Epithelial cell of esophagus (primary cell): ENCODE measurements at regions not wholly inside any gene's neighbourhood (a gene's known extent, or its start where the extent isn't known, plus 50 kb on each side); places are given as distances from the start of the nearest gene placed in this dataset.

Source experiments
- DNase-seq: peaks from one replicate; pipeline ENCODE4 v3.0.0; 2010; ENCODE audit warnings: low read depth
- H3K4me3 ChIP-seq: 2 replicates; pipeline ENCODE4 v1.5.1; 2011; ENCODE audit warnings: mild to moderate bottlenecking, low read length, control low read depth
- CTCF ChIP-seq: IDR thresholded peaks from 2 replicates; pipeline ENCODE4 v1.5.1; 2011; ENCODE audit warnings: low read depth, mild to moderate bottlenecking, low read length, control low read depth, inconsistent platforms; ENCODE audit not compliant: insufficient read depth; ENCODE audit errors: missing control alignments

GRCh38 chr10:93189944-93190343 is 116.3 kb downstream of the CYP26A1 start:
- no peak for DNase-seq
- no peak overlapping the region for H3K4me3 ChIP-seq
- TF ChIP-seq CTCF: no peak

DNA sequence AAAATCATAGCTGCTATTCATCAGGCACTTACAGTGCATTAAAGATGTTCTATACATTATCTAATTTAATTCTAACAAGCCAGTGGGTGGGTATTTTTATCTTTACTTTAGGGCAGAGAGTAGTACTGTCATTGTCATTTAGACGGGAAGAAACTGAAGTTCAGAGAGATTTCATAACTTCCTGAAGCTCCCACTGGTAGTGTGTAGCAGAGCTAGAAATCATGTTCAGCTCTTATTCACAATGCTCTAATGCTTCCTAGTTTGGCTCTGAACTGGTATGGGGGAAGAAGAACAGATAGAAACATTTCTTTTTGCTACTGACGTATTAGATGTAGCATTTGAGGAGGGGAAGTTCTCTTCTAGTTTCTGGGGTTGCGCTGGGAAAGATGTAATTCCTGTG is 116.7 kb downstream of the CYP26A1 start:
- no peak for DNase-seq
- no peak overlapping the region for H3K4me3 ChIP-seq
- no peak for TF ChIP-seq CTCF

DNA sequence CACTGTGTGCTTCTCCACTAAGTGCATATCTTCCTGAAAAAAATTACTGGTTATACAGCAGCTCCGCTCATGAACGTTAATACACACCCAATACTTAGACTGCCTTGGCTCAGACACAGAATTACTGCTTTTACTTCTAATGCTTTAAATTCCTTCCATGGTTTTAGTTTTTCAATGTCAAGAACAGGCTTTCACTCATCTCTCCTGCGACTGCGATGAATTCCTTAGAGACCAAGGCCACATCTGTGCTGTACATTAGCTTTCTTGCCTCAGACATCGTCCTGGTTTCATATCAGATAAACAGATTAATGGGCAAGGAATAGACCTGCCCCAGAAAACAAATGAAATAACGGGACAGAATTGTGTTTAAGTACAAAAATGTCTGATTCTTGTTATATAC is 120.2 kb downstream of the CYP26A1 start:
- no peak for DNase-seq
- no peak overlapping the region for H3K4me3 ChIP-seq
- TF ChIP-seq CTCF: no peak

DNA sequence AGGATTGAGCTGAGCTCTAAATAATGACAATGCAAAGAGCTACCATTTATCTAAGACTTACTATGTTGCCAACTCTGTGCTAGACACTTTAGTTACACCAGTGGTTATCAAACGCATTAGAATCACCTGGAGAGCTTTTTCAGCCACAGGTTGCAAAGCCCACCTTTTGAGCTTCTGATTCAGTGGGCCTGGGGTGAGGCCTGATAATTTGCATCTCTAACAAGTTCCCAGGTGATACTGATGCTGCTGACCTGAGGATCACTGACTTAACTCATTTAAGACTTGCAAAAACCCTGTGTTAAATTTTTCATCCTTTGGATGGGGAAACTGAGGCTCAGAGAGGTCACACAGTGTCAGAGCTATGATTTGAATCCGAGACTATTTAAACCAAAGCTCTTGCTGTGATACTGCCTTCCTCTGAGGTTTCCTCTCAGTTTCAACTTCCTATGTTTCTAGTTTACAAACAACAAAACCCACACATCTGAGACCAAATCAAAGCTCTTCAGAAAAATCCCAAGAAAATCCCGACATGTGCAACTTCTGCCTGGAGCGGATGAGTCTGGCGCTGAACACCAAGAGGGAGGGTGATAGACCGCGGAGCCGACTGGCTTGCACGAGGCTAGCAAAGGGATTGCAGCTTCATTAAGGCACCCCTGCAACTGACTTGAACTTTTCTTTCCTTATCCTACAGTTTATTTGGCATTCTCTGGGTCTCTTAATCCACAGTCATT is 124.9 kb downstream of the CYP26A1 start:
- peak; percentile 11 for DNase-seq

GRCh38 chr10:93199191-93199751 is 125.6 kb downstream of the CYP26A1 start:
- peak; percentile 21 for DNase-seq
- peak overlapping the region; percentile 9 for H3K4me3 ChIP-seq
- no peak for TF ChIP-seq CTCF

More for the DNA sequence above, 124.9 kb downstream of the CYP26A1 start:
- H3K4me3 ChIP-seq: no peak overlapping the region
- TF ChIP-seq CTCF: no peak

DNA sequence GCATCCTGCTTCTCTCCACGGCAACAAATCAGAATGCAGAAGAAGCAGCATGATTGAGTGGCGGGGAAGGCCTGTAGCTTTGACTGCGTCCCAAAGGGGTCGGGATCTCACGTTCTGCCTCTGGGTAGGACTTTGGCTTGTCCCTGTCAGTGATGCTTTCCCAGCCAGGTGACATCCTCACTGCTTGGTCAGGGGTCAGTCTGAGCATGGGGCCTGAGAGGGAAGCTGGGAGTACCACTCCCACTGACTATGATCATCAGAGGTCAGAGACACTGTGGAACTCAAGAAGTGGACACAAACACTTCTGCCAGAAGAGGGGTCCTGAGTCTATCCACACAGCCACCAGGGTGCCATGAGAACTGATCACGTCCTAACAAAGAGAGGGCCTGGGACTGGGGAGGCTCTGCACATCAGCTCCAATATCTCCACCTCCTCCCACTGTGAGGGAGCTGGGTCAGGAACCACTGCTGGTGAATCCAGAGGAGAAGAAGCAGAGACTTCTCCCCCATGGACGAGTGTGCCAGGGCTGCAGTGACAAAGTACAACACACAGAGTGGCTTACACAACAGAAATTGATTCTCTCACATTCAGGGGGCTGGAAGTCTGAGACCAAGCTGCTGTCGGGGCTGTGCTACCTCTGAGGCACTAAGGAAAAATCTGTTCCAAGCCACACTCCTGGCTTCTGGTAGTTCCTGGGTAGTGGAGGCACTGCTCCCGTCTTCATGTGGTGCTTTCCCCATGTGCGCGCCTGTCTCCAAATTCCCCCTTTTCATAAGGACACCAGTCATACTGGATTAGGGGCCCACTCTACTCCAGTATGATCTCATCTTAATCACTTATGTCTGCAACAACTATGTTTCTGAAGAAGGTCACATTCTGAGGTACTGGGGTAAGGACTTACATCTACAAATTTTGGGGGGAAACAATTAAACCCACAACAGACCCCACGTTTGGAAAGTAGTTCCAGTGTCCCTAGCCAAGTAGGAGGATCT is 131.1 kb downstream of the CYP26A1 start:
- TF ChIP-seq CTCF: no peak
- no peak overlapping the region for H3K4me3 ChIP-seq
- no peak for DNase-seq
